IMR-90 (cell line): ENCODE measurements at regions not wholly inside any gene's neighbourhood (a gene's known extent, or its start where the extent isn't known, plus 50 kb on each side); places are given as distances from the start of the nearest gene placed in this dataset.

Experiments used
- ATAC-seq: fragments of 200-7000 bp; cut with Tn5 transposase; 2 replicates; pipeline ENCODE4 v1.9.1; 2020; ENCODE audit warnings: low read depth, mild to moderate bottlenecking, moderate library complexity
- BruUV-seq: library from RNA; stranded (reverse); fragments of 400-500 nt; replicated peaks from 2 replicates; lab custom pipeline; 2021; lab: Mats Ljungman, UMichigan
- CTCF ChIA-PET: fragments of 300-600 bp; formaldehyde crosslinking; extraction: SDS; loops from one replicate; lab custom pipeline; 2021; ENCODE audit warnings: antibody characterized with exemption; lab: Yijun Ruan, JAX
- POLR2A ChIA-PET: fragments of 300-600 bp; sonication (Branson Sonifier 250); formaldehyde crosslinking; loops from one replicate; lab custom pipeline; 2022; ENCODE audit warnings: antibody characterized with exemption; ENCODE audit not compliant: unreplicated experiment; lab: Charles Lee
- DNase-seq: peaks from one replicate; pipeline ENCODE4 v3.0.0; 2013
- H2AFZ ChIP-seq: replicated peaks from 2 replicates; pipeline ENCODE3; 2013; ENCODE audit warnings: low read length, mild to moderate bottlenecking; ENCODE audit not compliant: poor library complexity
- H2AK5ac ChIP-seq: 2 replicates; pipeline ENCODE4 v1.6.1; 2013; ENCODE audit warnings: low read depth, low read length, inconsistent platforms
- H2AK9ac ChIP-seq: replicated peaks from 2 replicates; pipeline ENCODE3; 2013; ENCODE audit warnings: mild to moderate bottlenecking, low read depth, low read length, moderate library complexity; ENCODE audit not compliant: poor library complexity
- H2BK120ac ChIP-seq: 2 replicates; pipeline ENCODE4 v1.6.1; 2013; ENCODE audit warnings: low read depth, low read length, inconsistent platforms
- H2BK15ac ChIP-seq: 3 replicates; pipeline ENCODE4 v1.6.1; 2013; ENCODE audit warnings: low read depth, low read length, inconsistent platforms
- H2BK20ac ChIP-seq: 2 replicates; pipeline ENCODE4 v1.6.1; 2013; ENCODE audit warnings: low read depth, mild to moderate bottlenecking, inconsistent platforms, low read length, moderate library complexity
- H2BK5ac ChIP-seq: 2 replicates; pipeline ENCODE4 v1.6.1; 2013; ENCODE audit warnings: mild to moderate bottlenecking, low read depth, low read length, inconsistent platforms; ENCODE audit not compliant: poor library complexity, severe bottlenecking
- H3K14ac ChIP-seq: replicated peaks from 2 replicates; pipeline ENCODE4 v1.6.1; 2013; ENCODE audit warnings: low read depth, low read length, inconsistent platforms
- H3K18ac ChIP-seq: 2 replicates; pipeline ENCODE4 v1.6.1; 2013; ENCODE audit warnings: low read depth, low read length, control low read depth
- H3K23ac ChIP-seq: 2 replicates; pipeline ENCODE4 v1.6.1; 2013; ENCODE audit warnings: low read depth, low read length, inconsistent platforms
- H3K27ac ChIP-seq: 2 replicates; pipeline ENCODE4 v1.5.1; 2013; ENCODE audit warnings: mild to moderate bottlenecking, control low read depth, low read length; ENCODE audit not compliant: insufficient read depth
- H3K27me3 ChIP-seq: 2 replicates; pipeline ENCODE4 v1.6.1; 2013; ENCODE audit warnings: low read length; ENCODE audit not compliant: control insufficient read depth, insufficient read depth
- H3K36me3 ChIP-seq: 2 replicates; pipeline ENCODE4 v1.6.1; 2013; ENCODE audit warnings: low read length, mixed read lengths; ENCODE audit not compliant: control insufficient read depth, insufficient read depth
- H3K4ac ChIP-seq: 2 replicates; pipeline ENCODE4 v1.6.1; 2013; ENCODE audit warnings: low read depth, low read length, inconsistent platforms
- H3K4me1 ChIP-seq: 2 replicates; pipeline ENCODE4 v1.6.1; 2013; ENCODE audit warnings: low read length, mixed read lengths; ENCODE audit not compliant: control insufficient read depth, insufficient read depth
- H3K4me2 ChIP-seq: 2 replicates; pipeline ENCODE4 v1.6.1; 2013; ENCODE audit warnings: low read depth, mild to moderate bottlenecking, control low read depth, low read length, moderate library complexity
- H3K4me3 ChIP-seq: 2 replicates; pipeline ENCODE4 v1.5.1; 2013; ENCODE audit warnings: low read depth, mild to moderate bottlenecking, control low read depth, low read length, moderate library complexity; ENCODE audit not compliant: insufficient read depth
- H3K56ac ChIP-seq: 2 replicates; pipeline ENCODE4 v1.6.1; 2013; ENCODE audit warnings: low read length, inconsistent platforms; ENCODE audit not compliant: insufficient read depth; ENCODE audit errors: extremely low read depth
- H3K79me1 ChIP-seq, 2 experiments: 2 replicates each; pipeline ENCODE4 v1.6.1; 2013; ENCODE audit warnings: low read length in 2 of 2, inconsistent platforms in 1 of 2, low read depth in 1 of 2
- H3K9ac ChIP-seq: 2 replicates; pipeline ENCODE4 v1.6.1; 2013; ENCODE audit warnings: low read depth, low read length, control low read depth
- H3K9me1 ChIP-seq: 2 replicates; pipeline ENCODE4 v1.6.1; 2013; ENCODE audit warnings: low read length, inconsistent platforms; ENCODE audit not compliant: insufficient read depth
- H3K9me3 ChIP-seq: 2 replicates; pipeline ENCODE4 v1.6.1; 2013; ENCODE audit warnings: low read length; ENCODE audit not compliant: control insufficient read depth, insufficient read depth
- H4K20me1 ChIP-seq: 2 replicates; pipeline ENCODE4 v1.6.1; 2013; ENCODE audit warnings: low read length, inconsistent platforms; ENCODE audit not compliant: insufficient read depth
- H4K5ac ChIP-seq: 2 replicates; pipeline ENCODE4 v1.6.1; 2013; ENCODE audit warnings: mild to moderate bottlenecking, low read depth, low read length, control low read depth
- H4K8ac ChIP-seq, 2 experiments: 2 replicates each; pipeline ENCODE4 v1.6.1; 2013; ENCODE audit warnings: low read depth in 2 of 2, low read length in 2 of 2, control low read depth in 1 of 2, inconsistent platforms in 1 of 2
- H4K91ac ChIP-seq: 2 replicates; pipeline ENCODE4 v1.6.1; 2013; ENCODE audit warnings: low read depth, low read length, inconsistent platforms; ENCODE audit not compliant: insufficient read depth
- CTCF ChIP-seq: conservative IDR thresholded peaks from 2 replicates; pipeline ENCODE4 v1.5.1; 2012; ENCODE audit warnings: mild to moderate bottlenecking, low read depth, low read length, improper control_type of control experiment
- FOS ChIP-seq: fragments of 150-350 bp; IDR thresholded peaks from 2 replicates; pipeline ENCODE4 v1.6.1; 2016; ENCODE audit warnings: low read depth, low read length
- MAFK ChIP-seq: IDR thresholded peaks from 2 replicates; pipeline ENCODE4 v1.6.1; 2012; ENCODE audit warnings: low read depth, low read length, improper control_type of control experiment
- RAD21 ChIP-seq: IDR thresholded peaks from 2 replicates; pipeline ENCODE4 v1.6.1; 2012; ENCODE audit warnings: low read length, improper control_type of control experiment
- WGBS, 2 experiments: methylation state at CpG; one replicate each; pipeline versions ENCODE4 v1.1.5 to v1.1.7; 2013; ENCODE audit warnings: missing lambda C conversion rate in 2 of 2; ENCODE audit not compliant: insufficient read length in 1 of 2; ENCODE audit errors: extremely low coverage in 2 of 2; 5-methylcytosine and 5-hydroxymethylcytosine counted together
- dilution Hi-C: fragments of 300-500 bp; cut with HindIII; formaldehyde crosslinking; loops from one replicate; pipeline ENCODE4 v1.14.3; 2018; ENCODE audit warnings: low sequenced_read_pairs; ENCODE audit not compliant: unreplicated experiment
- in situ Hi-C: fragments of 300-500 bp; cut with MboI; formaldehyde crosslinking; loops from 3 replicates; pipeline ENCODE4 v1.14.3; 2019; ENCODE audit warnings: low sequenced_read_pairs, inconsistent platforms, mixed read lengths
- intact Hi-C: fragments of 100-400 bp; cut with micrococcal nuclease; formaldehyde crosslinking; loops from 2 replicates; pipeline ENCODE4 v1.10.0; 2022
- TF ChIP-seq, protein P1 (sequence below): fragments of 150-350 bp; IDR thresholded peaks from 2 replicates; pipeline ENCODE4 v1.6.1; 2017; ENCODE audit warnings: mild to moderate bottlenecking, antibody characterized with exemption, low read length, low read depth

DNA sequence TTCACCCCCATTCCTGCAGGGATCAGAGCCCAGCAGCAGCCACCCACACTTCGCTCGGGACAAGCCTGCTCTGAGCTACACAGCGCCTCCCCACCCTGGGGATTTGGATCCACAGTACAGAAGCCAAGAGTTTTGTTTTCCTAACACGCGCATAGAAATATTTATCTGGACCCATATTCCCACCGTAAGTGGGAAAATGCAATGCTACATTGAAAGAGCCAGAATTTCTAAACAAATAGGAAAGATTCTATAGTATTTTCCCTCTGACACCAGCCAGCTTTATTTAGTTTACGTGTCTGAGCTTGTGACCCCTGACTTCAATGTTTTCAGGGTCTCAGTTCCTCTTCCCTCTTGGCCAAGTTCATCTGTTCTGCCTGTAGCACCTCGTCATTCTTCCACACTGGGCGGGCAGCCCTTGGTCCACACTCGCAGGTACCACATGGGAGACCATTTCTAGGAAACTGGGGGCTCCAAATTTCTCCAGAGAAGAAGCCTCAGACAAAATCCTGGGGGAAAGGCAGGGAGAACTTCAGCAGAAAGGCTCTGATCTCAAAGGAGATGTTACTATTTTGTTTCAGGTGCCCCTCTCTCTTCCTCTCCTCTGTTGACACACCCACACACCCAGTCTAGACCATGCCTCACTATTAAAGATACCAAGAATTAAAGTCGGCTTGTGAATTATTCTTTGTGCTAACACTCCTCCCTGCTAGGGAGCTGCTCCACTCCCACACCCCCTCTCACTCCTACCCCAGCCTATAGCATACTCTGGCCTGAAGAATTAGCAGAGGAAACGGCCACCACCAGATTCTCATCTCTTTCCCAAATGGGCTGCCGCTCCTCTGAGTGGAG lies 116.0 kb upstream of the PCGF5 start:
- no peak overlapping the region for H2AK9ac ChIP-seq
- no peak overlapping the region for H2AK5ac ChIP-seq
- ATAC-seq: no peak; the same call in 1 of the 2 replicates
- dilution Hi-C loops: no loop called here
- DNase-seq: no peak
- no peak overlapping the region for H3K4me3 ChIP-seq
- H3K4me1 ChIP-seq: no peaks in the 10 kb centered on the region
- H4K5ac ChIP-seq: no peak overlapping the region
- no peak overlapping the region for H4K8ac ChIP-seq
- TF ChIP-seq MAFK (no peak), RAD21 (no peak), FOS (no peak), CTCF (no peak)
- TF ChIP-seq, protein P1, sequence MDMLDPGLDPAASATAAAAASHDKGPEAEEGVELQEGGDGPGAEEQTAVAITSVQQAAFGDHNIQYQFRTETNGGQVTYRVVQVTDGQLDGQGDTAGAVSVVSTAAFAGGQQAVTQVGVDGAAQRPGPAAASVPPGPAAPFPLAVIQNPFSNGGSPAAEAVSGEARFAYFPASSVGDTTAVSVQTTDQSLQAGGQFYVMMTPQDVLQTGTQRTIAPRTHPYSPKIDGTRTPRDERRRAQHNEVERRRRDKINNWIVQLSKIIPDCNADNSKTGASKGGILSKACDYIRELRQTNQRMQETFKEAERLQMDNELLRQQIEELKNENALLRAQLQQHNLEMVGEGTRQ: no peak
- no peaks in the 10 kb centered on the region for H3K9me1 ChIP-seq
- no peaks in the 10 kb centered on the region for H3K79me1 ChIP-seq
- H3K27me3 ChIP-seq: peaks cover 9% of the 10 kb centered on the region
- in situ Hi-C loops: no loop called here
- H3K9me3 ChIP-seq: peaks cover 2% of the 10 kb centered on the region; the same call in 1 of the 2 replicates
- no peak overlapping the region for H3K56ac ChIP-seq
- ChIA-PET CTCF (no interaction called here), POLR2A (no interaction called here)
- 80% methylated on average over 1 of the region's 13 CpGs; no CpG with 5 or more reads in 1 of the 2 experiments for WGBS, 2 experiments
- H3K14ac ChIP-seq: no peak overlapping the region
- no peak overlapping the region for H3K27ac ChIP-seq
- H3K36me3 ChIP-seq: no peaks in the 10 kb centered on the region
- no peak overlapping the region for H3K4me2 ChIP-seq
- no peak overlapping the region for H2BK120ac ChIP-seq
- H2AFZ ChIP-seq: no peak overlapping the region
- no peak overlapping the region for H2BK20ac ChIP-seq
- intact Hi-C loops: no loop called here
- H2BK15ac ChIP-seq: no peak overlapping the region
- H3K18ac ChIP-seq: no peak overlapping the region
- no peaks in the 10 kb centered on the region for H4K20me1 ChIP-seq
- H4K91ac ChIP-seq: no peak overlapping the region
- BruUV-seq: no TSS peak
- no peak overlapping the region for H3K4ac ChIP-seq
- H2BK5ac ChIP-seq: no peak overlapping the region
- H3K23ac ChIP-seq: no peak overlapping the region
- no peak overlapping the region for H3K9ac ChIP-seq
